MM.1S (cell line): ENCODE measurements at regions not wholly inside any gene's neighbourhood (a gene's known extent, or its start where the extent isn't known, plus 50 kb on each side); places are given as distances from the start of the nearest gene placed in this dataset.

Experiments used
- DNase-seq: peaks from one replicate; pipeline ENCODE4 v3.0.0-alpha.2; 2015
- H2AFZ ChIP-seq: fragments of 300-600 bp; sonication (generic); 2 replicates; pipeline ENCODE4 v1.6.0; 2016; ENCODE audit warnings: antibody characterized with exemption, low read length
- H3F3A ChIP-seq: fragments of 300-600 bp; sonication (generic); 2 replicates; pipeline ENCODE4 v1.6.1; 2016; ENCODE audit warnings: mild to moderate bottlenecking, antibody characterized with exemption, low read length, moderate library complexity, mixed read lengths; ENCODE audit not compliant: insufficient read depth
- H3K27ac ChIP-seq: fragments of 300-600 bp; sonication (generic); 2 replicates; pipeline ENCODE4 v1.5.1; 2016; ENCODE audit warnings: mild to moderate bottlenecking, low read length
- H3K27me3 ChIP-seq: fragments of 300-600 bp; sonication (generic); replicated peaks from 2 replicates; pipeline ENCODE4 v1.6.0; 2016; ENCODE audit warnings: low read length; ENCODE audit not compliant: insufficient read depth
- H3K36me3 ChIP-seq: fragments of 300-600 bp; sonication (generic); replicated peaks from 2 replicates; pipeline ENCODE4 v1.6.1; 2016; ENCODE audit warnings: mild to moderate bottlenecking, low read length, mixed read lengths; ENCODE audit not compliant: insufficient read depth
- H3K4me1 ChIP-seq: fragments of 300-600 bp; sonication (generic); 2 replicates; pipeline ENCODE4 v1.6.1; 2016; ENCODE audit warnings: low read length, mixed read lengths
- H3K4me2 ChIP-seq: fragments of 300-600 bp; sonication (generic); 2 replicates; pipeline ENCODE4 v1.6.0; 2016; ENCODE audit warnings: low read depth, low read length
- H3K4me3 ChIP-seq: fragments of 300-600 bp; sonication (generic); 2 replicates; pipeline ENCODE4 v1.5.1; 2016; ENCODE audit warnings: low read length, mixed read lengths
- H3K79me2 ChIP-seq: fragments of 300-600 bp; sonication (generic); 2 replicates; pipeline ENCODE4 v1.6.1; 2016; ENCODE audit warnings: mixed run types, low read length, mixed read lengths
- H3K9ac ChIP-seq: fragments of 300-600 bp; sonication (generic); 2 replicates; pipeline ENCODE4 v1.6.1; 2016; ENCODE audit warnings: low read length, mixed read lengths
- H3K9me2 ChIP-seq: fragments of 300-600 bp; sonication (generic); replicated peaks from 2 replicates; pipeline ENCODE4 v1.6.1; 2016; ENCODE audit warnings: mild to moderate bottlenecking, low read length, mixed read lengths; ENCODE audit not compliant: insufficient read depth
- H3K9me3 ChIP-seq: fragments of 300-600 bp; sonication (generic); replicated peaks from 2 replicates; pipeline ENCODE4 v1.6.1; 2016; ENCODE audit warnings: mild to moderate bottlenecking, low read length, mixed read lengths; ENCODE audit not compliant: insufficient read depth
- H4K20me1 ChIP-seq: fragments of 300-600 bp; sonication (generic); 2 replicates; pipeline ENCODE4 v1.6.1; 2016; ENCODE audit warnings: mild to moderate bottlenecking, low read length, moderate library complexity, mixed read lengths; ENCODE audit not compliant: insufficient read depth
- CTCF ChIP-seq: fragments of 300-600 bp; sonication (generic); IDR thresholded peaks from 2 replicates; pipeline ENCODE4 v1.5.1; 2016; ENCODE audit warnings: antibody characterized with exemption, low read length, mixed read lengths
- EZH2 ChIP-seq: fragments of 300-600 bp; sonication (generic); optimal IDR thresholded peaks from 2 replicates; pipeline ENCODE3; 2017; ENCODE audit warnings: low read depth, mild to moderate bottlenecking, antibody characterized with exemption, low read length, mixed read lengths
- EZH2phosphoT487 ChIP-seq: fragments of 300-600 bp; sonication (generic); IDR thresholded peaks from 2 replicates; pipeline ENCODE4 v1.6.1; 2018; ENCODE audit warnings: antibody characterized with exemption, low read length

DNA sequence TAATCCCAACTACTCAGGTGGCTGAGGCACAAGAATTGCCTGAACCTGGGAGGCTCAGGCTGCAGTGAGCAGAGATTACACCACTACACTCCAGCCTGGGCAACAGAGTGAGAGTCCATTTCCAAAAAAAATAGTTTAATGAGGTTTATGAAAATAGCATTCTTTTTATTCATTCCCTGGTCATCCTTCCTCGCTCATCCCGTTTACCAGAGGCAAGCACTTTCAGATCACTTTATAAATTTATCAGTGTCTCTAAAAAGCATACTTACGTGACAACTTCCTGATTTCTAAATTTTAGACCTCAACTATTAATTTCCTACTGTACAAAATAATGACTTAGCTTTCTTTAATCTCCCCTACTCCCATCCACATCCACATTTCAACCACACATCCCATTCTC, 864.8 kb downstream of the EPHA4 start:
- TF ChIP-seq CTCF (no peak), EZH2phosphoT487 (no peak), EZH2 (no peak)
- Histone ChIP-seq H3K9me3 (no peaks in the 10 kb centered on the region), H3K79me2 (no peaks in the 10 kb centered on the region), H3K9me2 (no peaks in the 10 kb centered on the region), H3K4me3 (no peak overlapping the region), H3K36me3 (no peaks in the 10 kb centered on the region), H4K20me1 (no peaks in the 10 kb centered on the region), H3K4me2 (no peak overlapping the region), H3K27me3 (no peaks in the 10 kb centered on the region), H2AFZ (no peak overlapping the region), H3F3A (no peaks in the 10 kb centered on the region), H3K9ac (no peak overlapping the region), H3K4me1 (no peaks in the 10 kb centered on the region), H3K27ac (no peak overlapping the region)
- DNase-seq: no peak

GRCh38 chr2:220708366-220708765, 863.7 kb downstream of the EPHA4 start:
- Histone ChIP-seq H3K9ac (no peak overlapping the region), H3K9me3 (no peaks in the 10 kb centered on the region), H3F3A (no peaks in the 10 kb centered on the region), H3K36me3 (no peaks in the 10 kb centered on the region), H3K27me3 (no peaks in the 10 kb centered on the region), H3K4me2 (no peak overlapping the region), H4K20me1 (no peaks in the 10 kb centered on the region), H2AFZ (no peak overlapping the region), H3K9me2 (no peaks in the 10 kb centered on the region), H3K27ac (no peak overlapping the region), H3K4me3 (no peak overlapping the region), H3K4me1 (no peaks in the 10 kb centered on the region), H3K79me2 (no peaks in the 10 kb centered on the region)
- TF ChIP-seq EZH2phosphoT487 (no peak), EZH2 (no peak), CTCF (no peak)
- DNase-seq: no peak

DNA sequence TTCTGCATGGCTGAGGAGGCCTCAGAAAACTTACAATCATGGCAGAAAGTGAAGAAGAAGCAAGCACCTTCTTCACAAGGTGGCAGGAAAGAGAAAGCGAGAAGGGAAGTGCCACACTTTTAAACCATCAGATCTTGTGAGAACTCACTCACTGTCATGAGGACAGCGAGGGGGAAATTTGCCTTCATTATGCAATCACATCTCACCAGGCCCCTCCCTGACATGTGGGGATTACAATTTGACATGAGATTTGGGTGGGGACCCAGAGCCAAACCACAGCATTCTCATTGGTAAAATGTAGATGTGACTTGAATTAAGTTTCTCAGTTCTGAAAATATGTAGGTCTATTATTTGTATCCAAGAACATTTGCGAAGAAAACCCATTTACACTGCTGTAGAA, 854.8 kb downstream of the EPHA4 start:
- H2AFZ ChIP-seq: no peak overlapping the region
- no peaks in the 10 kb centered on the region for H4K20me1 ChIP-seq
- H3K9ac ChIP-seq: no peak overlapping the region
- no peak overlapping the region for H3K4me2 ChIP-seq
- H3K9me2 ChIP-seq: no peaks in the 10 kb centered on the region
- TF ChIP-seq CTCF (no peak), EZH2phosphoT487 (no peak), EZH2 (no peak)
- H3F3A ChIP-seq: no peaks in the 10 kb centered on the region
- no peaks in the 10 kb centered on the region for H3K4me1 ChIP-seq
- H3K79me2 ChIP-seq: no peaks in the 10 kb centered on the region
- no peak overlapping the region for H3K4me3 ChIP-seq
- no peak for DNase-seq
- H3K27me3 ChIP-seq: no peaks in the 10 kb centered on the region
- H3K27ac ChIP-seq: no peak overlapping the region
- H3K36me3 ChIP-seq: no peaks in the 10 kb centered on the region
- H3K9me3 ChIP-seq: no peaks in the 10 kb centered on the region

DNA sequence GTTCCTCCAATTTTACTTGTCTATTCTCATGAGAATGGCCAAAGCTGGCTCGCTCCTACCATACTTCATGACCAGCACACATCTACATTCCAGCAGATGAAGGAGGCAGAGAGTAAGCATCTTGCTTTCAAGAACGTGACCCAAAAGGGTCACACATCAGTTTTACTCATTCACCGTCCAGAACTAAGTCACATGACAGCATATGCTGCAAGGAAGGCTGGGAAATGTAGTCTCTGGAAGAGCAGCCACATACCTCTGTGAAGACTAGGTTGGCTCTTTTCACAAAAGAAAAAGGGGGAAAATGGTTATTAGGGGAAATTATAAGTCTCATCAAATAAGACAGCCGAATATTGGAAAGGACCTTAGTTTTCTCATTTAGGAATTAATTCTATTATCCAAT, 835.3 kb downstream of the EPHA4 start:
- DNase-seq: no peak
- no peak for TF ChIP-seq EZH2
- no peak for TF ChIP-seq EZH2phosphoT487
- no peak for TF ChIP-seq CTCF
- Histone ChIP-seq H3K9me2 (no peaks in the 10 kb centered on the region), H3K4me1 (no peaks in the 10 kb centered on the region), H3K9me3 (no peaks in the 10 kb centered on the region), H3F3A (no peaks in the 10 kb centered on the region), H3K36me3 (no peaks in the 10 kb centered on the region), H3K79me2 (no peaks in the 10 kb centered on the region), H3K4me2 (no peak overlapping the region), H3K27me3 (no peaks in the 10 kb centered on the region), H2AFZ (no peak overlapping the region), H3K4me3 (no peak overlapping the region), H4K20me1 (no peaks in the 10 kb centered on the region), H3K9ac (no peak overlapping the region), H3K27ac (no peak overlapping the region)
